ENCODE measurements at regions not wholly inside any gene's neighbourhood (a gene's known extent, or its start where the extent isn't known, plus 50 kb on each side); places are given as distances from the start of the nearest gene placed in this dataset.
"Not testable (repeated sequence)": the region's sequence is repeated elsewhere in the genome, so short reads cannot be mapped to it uniquely, and the experiment has no call there.

DNA sequence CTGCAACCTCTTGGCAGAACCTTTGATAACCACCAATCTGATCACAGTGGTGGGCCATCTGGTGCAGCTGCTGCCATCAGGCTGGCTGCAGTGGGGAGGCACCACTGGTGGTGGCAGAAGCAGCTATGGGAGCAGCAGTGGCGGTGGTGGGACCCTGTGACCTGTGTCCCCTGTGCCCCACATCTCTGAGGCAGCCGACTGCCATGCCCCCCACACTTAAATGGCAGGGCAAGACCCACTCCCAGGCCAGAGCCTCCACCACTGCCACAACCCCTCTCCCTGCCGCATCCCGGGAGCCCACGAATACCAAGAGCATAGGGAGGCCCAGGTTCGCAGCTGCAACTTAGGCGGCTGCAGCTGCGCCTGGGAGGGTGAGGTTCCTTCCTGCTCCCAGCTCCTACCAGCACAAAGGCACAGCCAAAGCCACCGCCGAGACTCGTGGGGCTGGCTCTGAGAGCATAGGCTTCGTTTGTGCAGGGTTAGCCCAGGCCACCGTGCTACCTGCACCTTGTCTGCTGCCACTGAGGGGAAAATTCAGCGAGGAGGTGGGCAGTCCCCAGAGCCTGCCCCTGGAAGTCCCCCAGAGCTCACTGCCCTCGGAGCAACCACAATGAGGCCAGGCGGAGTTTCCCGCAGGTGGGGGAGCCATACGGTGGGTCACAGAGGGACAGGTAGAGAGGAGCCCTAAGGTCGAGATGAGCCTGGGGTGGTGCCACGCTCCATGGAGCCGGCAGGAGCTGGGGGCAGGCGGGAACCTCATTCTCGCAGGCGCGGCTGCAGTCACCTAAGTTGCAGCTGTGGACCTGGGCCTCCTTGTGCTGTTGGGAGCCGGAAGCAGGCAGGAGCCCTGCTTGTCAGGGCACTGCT, 518.7 kb downstream of the RWDD3 start:
- no peaks in the 10 kb centered on the region for H3K27me3 Mint-ChIP-seq
- DNase-seq (no peak), ATAC-seq (replicated peaks) (no peak)
- H3K9me3 Mint-ChIP-seq = peaks cover 12% of the 10 kb centered on the region in 2 donors
- H3K4me1 Mint-ChIP-seq = no peaks in the 10 kb centered on the region
- no peaks in the 10 kb centered on the region for H3K36me3 Mint-ChIP-seq
- no peak overlapping the region for H3K27ac Mint-ChIP-seq
- no peak overlapping the region for H3K4me3 Mint-ChIP-seq

DNA sequence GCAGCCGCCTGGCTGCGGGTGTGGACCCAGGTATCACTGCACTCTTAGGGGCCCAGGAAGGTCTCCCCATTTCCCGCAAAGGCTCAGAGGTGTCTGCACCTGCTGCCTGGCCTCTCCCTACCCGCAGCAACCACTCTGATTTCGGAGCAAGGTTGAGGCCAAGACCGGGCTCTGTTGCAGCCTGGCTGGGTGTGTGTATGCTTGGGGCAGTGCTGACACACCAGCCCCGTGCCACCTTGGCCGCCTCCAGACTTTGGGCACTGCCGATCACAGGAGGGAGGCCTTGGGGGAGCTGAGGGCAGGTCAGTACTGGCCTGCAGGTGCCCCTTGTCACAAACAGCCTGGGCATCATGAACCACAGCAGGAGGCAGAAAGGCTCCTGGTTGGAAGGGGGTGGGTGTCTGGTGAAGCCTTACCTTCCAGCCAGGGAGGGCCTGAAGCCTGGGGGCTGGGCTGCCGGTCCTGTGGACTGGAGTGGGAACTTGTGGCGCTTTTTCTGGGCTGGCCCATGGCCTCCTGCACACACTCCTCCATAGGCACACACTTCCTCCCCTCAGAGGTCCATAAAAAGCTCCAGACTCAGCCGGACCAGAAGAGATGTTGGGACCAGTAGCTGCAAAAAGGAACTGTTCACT, 519.5 kb downstream of the RWDD3 start:
- no peak for ATAC-seq (replicated peaks)
- H3K36me3 Mint-ChIP-seq = no peaks in the 10 kb centered on the region

DNA sequence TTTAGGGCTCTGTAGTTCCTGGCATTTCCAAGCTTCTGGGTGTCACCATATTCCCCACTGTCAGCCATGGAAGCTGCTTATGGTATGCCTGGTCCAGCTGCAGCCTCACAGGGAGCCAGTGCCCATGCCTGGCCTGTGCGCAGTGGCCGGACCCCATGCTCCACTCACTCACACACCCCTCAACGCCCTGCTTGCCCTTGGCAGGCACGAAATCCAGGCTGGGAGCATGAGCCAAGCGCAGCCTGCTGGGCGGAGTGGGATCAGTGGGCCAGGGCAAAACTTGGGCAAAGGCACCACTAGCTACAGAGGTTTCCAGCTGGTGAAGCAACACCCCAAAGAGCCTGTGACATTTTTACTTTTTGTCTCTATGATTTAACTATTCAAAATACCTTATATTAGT, 520.4 kb downstream of the RWDD3 start:
- no peaks in the 10 kb centered on the region for H3K27me3 Mint-ChIP-seq
- no peak overlapping the region for H3K27ac Mint-ChIP-seq
- ATAC-seq (replicated peaks) (no peak), DNase-seq (no peak)
- no peak overlapping the region for H3K4me3 Mint-ChIP-seq
- H3K9me3 Mint-ChIP-seq = peaks cover 12 to 14% of the 10 kb centered on the region in 2 donors
- H3K36me3 Mint-ChIP-seq = no peaks in the 10 kb centered on the region
- no peaks in the 10 kb centered on the region for H3K4me1 Mint-ChIP-seq

More for the DNA sequence above, 519.5 kb downstream of the RWDD3 start:
- Mint-ChIP-seq H3K4me3 (no peak overlapping the region), H3K9me3 (peaks cover 12% of the 10 kb centered on the region in 2 donors), H3K27me3 (no peaks in the 10 kb centered on the region), H3K4me1 (no peaks in the 10 kb centered on the region), H3K27ac (no peak overlapping the region)
- DNase-seq = no peak

DNA sequence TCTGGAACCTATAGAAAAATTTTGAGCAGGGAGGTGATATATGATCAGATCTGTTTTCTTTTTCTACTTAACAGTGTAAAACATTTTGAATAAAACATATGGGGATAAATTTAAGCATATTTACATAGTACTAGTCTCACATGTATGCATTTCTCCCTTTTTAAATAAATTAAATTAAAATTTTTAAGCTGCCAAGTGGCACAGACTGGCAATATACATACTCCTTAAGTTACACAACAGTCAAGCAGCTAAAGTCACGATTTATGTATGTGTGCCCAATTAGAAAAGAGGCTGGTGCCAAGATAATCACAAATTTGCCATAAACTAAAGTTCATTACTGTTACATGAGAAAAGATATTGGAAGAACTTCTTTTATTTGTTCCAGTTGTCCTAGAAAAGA, 532.0 kb downstream of the RWDD3 start:
- no peak overlapping the region for H3K4me3 Mint-ChIP-seq
- peaks cover 5 to 11% of the 10 kb centered on the region in 2 donors for H3K9me3 Mint-ChIP-seq
- H3K36me3 Mint-ChIP-seq = no peaks in the 10 kb centered on the region
- DNase-seq (no peak), ATAC-seq (replicated peaks) (no peak)
- H3K4me1 Mint-ChIP-seq = no peaks in the 10 kb centered on the region
- no peaks in the 10 kb centered on the region for H3K27me3 Mint-ChIP-seq
- no peak overlapping the region for H3K27ac Mint-ChIP-seq

DNA sequence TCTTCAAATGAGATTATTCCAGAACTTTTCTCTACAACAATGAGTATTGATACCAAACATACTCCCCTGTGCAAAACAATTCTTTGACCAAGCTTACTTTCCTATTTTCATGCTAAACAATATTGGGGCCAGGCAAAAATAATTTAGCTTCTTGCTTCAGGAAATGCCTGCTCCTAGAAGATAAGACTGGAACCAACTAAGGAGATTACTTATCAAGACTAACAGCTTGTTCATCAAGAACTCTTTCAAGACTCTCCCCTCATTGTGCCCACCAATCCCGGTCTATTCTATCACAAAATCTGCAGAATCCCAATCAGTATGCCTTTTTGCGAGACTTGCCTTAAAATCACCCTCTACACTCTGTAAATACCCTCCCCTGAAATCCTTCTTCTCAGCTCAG, 536.6 kb downstream of the RWDD3 start:
- Mint-ChIP-seq H3K4me3 (no peak overlapping the region), H3K4me1 (no peaks in the 10 kb centered on the region)

DNA sequence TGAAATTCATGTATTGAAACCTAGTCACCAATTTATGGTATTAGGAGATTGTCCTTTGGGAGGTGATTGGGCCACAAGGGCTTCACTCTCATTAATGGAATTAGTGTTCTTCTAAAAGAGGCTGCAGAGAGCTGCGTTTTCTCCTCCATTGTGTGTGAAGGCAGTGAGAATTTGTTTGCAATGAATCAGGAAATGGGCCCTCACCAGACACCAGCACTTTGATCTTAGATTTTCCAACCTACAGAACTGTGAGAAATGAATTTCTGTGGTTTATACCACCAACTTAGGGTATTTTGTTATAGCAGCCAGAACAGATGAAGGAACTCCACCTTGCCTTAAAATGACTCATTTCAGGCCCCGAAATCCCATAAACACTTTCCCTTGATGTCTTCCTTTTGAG, 544.2 kb downstream of the RWDD3 start:
- no peak overlapping the region for H3K27ac Mint-ChIP-seq
- no peaks in the 10 kb centered on the region for H3K27me3 Mint-ChIP-seq
- no peaks in the 10 kb centered on the region for H3K4me1 Mint-ChIP-seq
- H3K36me3 Mint-ChIP-seq = no peaks in the 10 kb centered on the region
- peaks cover 8 to 10% of the 10 kb centered on the region in 2 donors for H3K9me3 Mint-ChIP-seq
- H3K4me3 Mint-ChIP-seq = no peak overlapping the region
- no peak for DNase-seq
- no peak for ATAC-seq (replicated peaks)

More for the DNA sequence above, 536.6 kb downstream of the RWDD3 start:
- peaks cover 0 to 7% of the 10 kb centered on the region in 2 donors for H3K9me3 Mint-ChIP-seq
- H3K27me3 Mint-ChIP-seq = no peaks in the 10 kb centered on the region
- H3K36me3 Mint-ChIP-seq = no peaks in the 10 kb centered on the region
- no peak for DNase-seq
- no peak overlapping the region for H3K27ac Mint-ChIP-seq
- ATAC-seq (replicated peaks) = no peak

DNA sequence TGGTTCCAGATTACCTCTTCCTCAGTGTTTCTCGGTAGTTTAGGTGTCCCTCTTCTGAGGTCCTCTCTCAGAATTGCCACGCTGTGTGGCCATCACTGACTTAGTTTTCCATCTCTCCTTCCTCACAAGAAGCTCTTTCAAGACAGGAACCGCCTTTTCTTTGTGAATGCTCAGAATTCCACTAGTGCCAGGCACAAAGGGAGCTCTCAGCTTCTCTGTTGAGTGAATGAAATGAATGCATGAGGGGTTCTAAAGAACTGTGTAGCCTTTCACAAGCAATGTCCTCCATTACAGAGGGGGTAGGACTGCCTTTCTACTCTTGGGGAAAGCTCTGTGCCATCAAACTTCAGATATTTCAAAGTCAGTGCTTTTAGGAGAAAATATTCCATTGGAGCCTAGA, 546.8 kb downstream of the RWDD3 start:
- DNase-seq (no peak), ATAC-seq (replicated peaks) (no peak)
- Mint-ChIP-seq H3K36me3 (no peaks in the 10 kb centered on the region), H3K27me3 (no peaks in the 10 kb centered on the region), H3K4me1 (no peaks in the 10 kb centered on the region), H3K27ac (no peak overlapping the region), H3K4me3 (no peak overlapping the region), H3K9me3 (peaks cover 8 to 10% of the 10 kb centered on the region in 2 donors)

DNA sequence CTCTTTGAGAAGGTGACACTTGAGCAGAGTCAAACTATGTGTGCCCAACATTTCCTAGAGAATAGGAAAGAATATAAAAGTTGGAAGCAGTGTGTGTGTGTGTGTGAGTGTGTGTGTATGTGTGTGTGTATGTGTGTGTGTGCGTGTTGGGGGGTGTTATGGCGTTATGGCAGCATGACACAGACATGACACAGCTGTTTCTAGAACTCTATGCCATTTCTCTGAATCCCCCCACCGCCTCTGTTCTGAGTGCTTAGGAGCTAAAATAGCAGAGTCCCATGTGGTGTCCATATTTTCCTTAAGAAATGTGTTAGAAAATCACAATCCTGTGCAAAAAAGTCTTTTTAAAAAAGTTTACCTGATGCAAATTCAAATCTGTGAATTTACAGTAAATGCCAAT, 556.1 kb downstream of the RWDD3 start:
- H3K36me3 Mint-ChIP-seq = no peaks in the 10 kb centered on the region

DNA sequence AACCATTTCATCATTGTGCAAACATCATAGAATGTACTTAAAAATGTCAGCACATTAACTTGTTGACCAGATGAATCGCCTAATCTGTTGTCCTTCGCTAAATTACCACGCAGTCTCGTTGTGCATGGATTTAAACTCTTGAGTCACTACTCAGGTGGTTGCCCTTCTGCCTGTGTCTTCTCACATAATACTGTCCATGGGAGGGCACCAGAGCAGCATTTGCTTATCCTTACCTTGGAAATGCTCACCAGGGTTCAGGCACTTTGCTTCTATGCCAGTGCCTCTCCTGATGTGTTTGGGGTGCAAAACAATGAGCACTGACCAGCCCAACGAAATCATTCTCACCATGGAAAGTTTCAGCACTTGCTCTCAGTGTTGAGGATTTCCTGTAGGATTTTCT, 559.9 kb downstream of the RWDD3 start:
- ATAC-seq (replicated peaks) (no peak), DNase-seq (no peak)
- Mint-ChIP-seq H3K27ac (no peak overlapping the region), H3K9me3 (no peaks in the 10 kb centered on the region), H3K4me1 (no peaks in the 10 kb centered on the region), H3K36me3 (no peaks in the 10 kb centered on the region), H3K27me3 (no peaks in the 10 kb centered on the region), H3K4me3 (no peak overlapping the region)

More for the DNA sequence above, 556.1 kb downstream of the RWDD3 start:
- no peak for DNase-seq
- peaks cover 0 to 5% of the 10 kb centered on the region in 2 donors for H3K9me3 Mint-ChIP-seq
- no peak overlapping the region for H3K4me3 Mint-ChIP-seq
- no peak for ATAC-seq (replicated peaks)
- no peaks in the 10 kb centered on the region for H3K27me3 Mint-ChIP-seq
- no peak overlapping the region for H3K27ac Mint-ChIP-seq
- H3K4me1 Mint-ChIP-seq = no peaks in the 10 kb centered on the region

DNA sequence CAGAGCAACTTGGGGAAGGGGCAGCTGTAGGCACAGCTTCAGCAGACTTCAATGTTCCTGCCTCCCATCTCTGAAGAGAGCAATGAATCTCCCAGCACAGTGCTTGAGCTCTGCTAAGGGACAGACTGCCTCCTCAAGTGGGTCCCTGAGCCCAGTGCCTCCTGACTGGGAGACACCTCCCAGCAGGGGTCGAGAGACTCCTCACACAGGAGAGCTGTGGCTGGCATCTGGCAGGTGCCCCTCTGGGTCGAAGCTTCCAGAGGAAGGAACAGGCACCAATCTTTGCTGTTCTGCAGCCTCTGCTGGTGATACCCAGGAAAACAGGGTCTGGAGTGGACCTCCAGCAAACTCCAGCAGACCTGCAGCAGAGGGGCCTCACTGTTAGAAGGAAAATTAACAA, 563.8 kb downstream of the RWDD3 start:
- H3K27ac Mint-ChIP-seq; H3K36me3 Mint-ChIP-seq; H3K4me3 Mint-ChIP-seq; DNase-seq; H3K27me3 Mint-ChIP-seq; ATAC-seq (replicated peaks); H3K4me1 Mint-ChIP-seq: not testable (repeated sequence)
- peaks cover 9 to 17% of the 10 kb centered on the region in 2 donors for H3K9me3 Mint-ChIP-seq

DNA sequence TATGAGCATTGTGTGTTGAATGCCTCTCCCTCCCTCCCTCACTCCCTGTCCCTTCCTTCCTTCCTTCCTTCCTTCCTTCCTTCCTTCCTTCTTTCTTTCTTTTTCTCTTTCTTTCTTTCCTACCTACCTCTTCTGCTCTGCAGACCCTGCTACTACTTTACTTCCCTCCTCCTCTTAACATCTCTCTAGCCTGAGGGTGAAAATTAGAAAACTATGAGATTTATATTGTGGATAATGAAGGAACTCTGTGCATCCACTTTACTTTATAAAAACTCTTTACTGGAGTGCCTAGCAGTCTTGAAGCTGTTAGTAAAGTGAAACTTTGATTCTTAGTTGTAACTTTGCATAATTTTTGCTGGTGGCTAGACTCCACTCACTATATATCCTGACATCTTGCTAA, 572.2 kb downstream of the RWDD3 start:
- H3K9me3 Mint-ChIP-seq = peaks cover 5 to 8% of the 10 kb centered on the region in 2 donors
- no peaks in the 10 kb centered on the region for H3K27me3 Mint-ChIP-seq
- ATAC-seq (replicated peaks) (no peak), DNase-seq (no peak)
- no peaks in the 10 kb centered on the region for H3K36me3 Mint-ChIP-seq
- no peak overlapping the region for H3K4me3 Mint-ChIP-seq
- no peak overlapping the region for H3K27ac Mint-ChIP-seq
- H3K4me1 Mint-ChIP-seq = no peaks in the 10 kb centered on the region

DNA sequence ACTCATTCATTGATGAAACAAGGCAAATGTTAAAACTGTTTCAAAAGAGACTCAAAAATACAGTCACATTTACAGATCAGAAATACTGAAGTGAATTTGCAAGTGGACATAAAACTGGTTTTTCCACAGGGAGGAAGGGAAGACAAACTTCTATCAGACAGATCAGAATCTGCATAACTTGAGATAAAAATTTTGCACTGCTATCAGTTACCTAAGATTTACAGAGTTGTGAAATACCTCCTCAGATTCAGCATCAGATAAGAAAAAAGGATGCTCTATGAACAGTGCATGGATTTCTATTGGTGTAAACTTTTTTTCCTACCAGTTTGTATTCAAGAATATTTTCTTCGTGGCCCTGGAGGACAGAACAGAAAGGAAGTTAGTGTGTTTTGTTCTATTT, 575.4 kb downstream of the RWDD3 start:
- DNase-seq (no peak), ATAC-seq (replicated peaks) (no peak)
- Mint-ChIP-seq H3K27me3 (no peaks in the 10 kb centered on the region), H3K4me1 (no peaks in the 10 kb centered on the region), H3K36me3 (no peaks in the 10 kb centered on the region), H3K9me3 (peaks cover 0 to 3% of the 10 kb centered on the region in 2 donors), H3K27ac (no peak overlapping the region), H3K4me3 (no peak overlapping the region)

DNA sequence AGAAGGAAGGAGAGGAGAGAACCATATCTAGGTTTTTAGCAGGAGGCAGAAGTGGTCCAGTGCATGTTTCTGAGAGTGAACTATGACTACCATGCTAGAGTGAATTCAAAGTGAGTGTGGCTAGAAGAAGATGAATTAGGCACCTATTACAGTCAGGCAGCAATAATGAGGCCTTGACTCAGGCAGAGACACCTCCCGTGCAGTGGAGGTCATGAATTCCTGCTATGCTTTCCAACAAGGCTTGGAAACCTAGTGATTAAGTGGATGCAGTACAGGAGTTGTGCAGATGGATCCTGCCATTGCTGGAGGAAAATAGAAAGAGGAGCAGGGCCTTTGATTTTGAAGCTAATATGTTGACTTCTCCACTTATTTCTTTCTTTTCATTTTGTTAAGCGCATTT, 581.5 kb downstream of the RWDD3 start:
- no peaks in the 10 kb centered on the region for H3K27me3 Mint-ChIP-seq
- no peaks in the 10 kb centered on the region for H3K4me1 Mint-ChIP-seq
- H3K9me3 Mint-ChIP-seq = peaks cover 0 to 4% of the 10 kb centered on the region in 2 donors
- H3K36me3 Mint-ChIP-seq = no peaks in the 10 kb centered on the region
- H3K27ac Mint-ChIP-seq = no peak overlapping the region
- ATAC-seq (replicated peaks) = no peak
- DNase-seq = no peak
- H3K4me3 Mint-ChIP-seq = no peak overlapping the region

DNA sequence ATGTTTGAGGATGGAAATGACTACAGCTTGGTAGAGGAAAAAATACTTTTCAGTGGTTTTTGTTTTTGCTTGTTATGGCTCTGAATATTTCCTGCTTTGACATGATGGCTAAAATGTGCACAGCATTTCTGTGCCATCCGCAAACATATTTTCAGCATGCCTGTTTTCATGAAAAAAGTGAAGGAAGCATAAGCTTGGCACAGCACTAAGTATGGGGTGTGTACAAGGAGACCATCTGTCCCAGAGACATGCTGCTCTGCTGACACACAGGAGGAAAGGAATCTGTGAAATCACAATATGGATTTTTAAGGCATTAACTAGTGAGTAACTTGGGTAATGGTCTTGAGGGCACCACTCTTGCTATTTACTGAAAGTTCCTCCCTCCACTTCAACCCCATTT, 595.5 kb downstream of the RWDD3 start:
- H3K27me3 Mint-ChIP-seq = no peaks in the 10 kb centered on the region
- peaks cover 4% of the 10 kb centered on the region in 2 donors for H3K9me3 Mint-ChIP-seq
- H3K27ac Mint-ChIP-seq = no peak overlapping the region
- H3K36me3 Mint-ChIP-seq = no peaks in the 10 kb centered on the region
- no peak overlapping the region for H3K4me3 Mint-ChIP-seq
- ATAC-seq (replicated peaks) = no peak
- H3K4me1 Mint-ChIP-seq = no peaks in the 10 kb centered on the region
- no peak for DNase-seq

DNA sequence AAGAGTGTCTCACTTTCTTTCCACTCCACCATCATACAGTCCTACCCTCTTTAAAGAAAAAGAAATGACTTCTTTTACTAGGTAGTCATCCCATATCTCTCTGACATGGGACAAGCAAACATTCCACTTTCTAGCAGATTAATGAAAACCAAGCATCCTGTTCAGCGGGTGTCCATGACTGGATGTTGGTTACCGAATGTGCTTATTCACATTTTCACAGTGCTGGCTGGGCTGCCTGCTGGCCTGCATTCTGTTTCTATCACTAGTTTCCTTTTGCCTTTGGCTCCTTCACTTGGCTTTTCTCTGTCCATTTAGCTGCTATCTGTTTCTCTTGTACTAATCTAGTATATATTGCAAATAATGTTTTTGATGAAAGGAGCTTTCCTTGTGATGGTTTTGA, 598.4 kb downstream of the RWDD3 start:
- Mint-ChIP-seq H3K27ac (no peak overlapping the region), H3K4me1 (no peaks in the 10 kb centered on the region), H3K36me3 (no peaks in the 10 kb centered on the region), H3K9me3 (peaks cover 21 to 24% of the 10 kb centered on the region in 2 donors), H3K4me3 (no peak overlapping the region), H3K27me3 (no peaks in the 10 kb centered on the region)
- ATAC-seq (replicated peaks) (no peak), DNase-seq (no peak)

All from stimulated activated naive B cell treated with anti-CD40 and anti-IgM and Interleukin-4, amounts not matched to agents 10 μg/mL and 1 μg/mL and 100 μg/mL, for 72 hours (primary cell).